NCI-H2196 (cell line): ENCODE measurements at regions not wholly inside any gene's neighbourhood (a gene's known extent, or its start where the extent isn't known, plus 50 kb on each side); places are given as distances from the start of the nearest gene placed in this dataset.
"Not testable (repeated sequence)": the region's sequence is repeated elsewhere in the genome, so short reads cannot be mapped to it uniquely, and the experiment has no call there.

ENCODE experiments used
- DNase-seq: peaks from one replicate; lab custom pipeline; 2025; ENCODE audit not compliant: unreplicated experiment; lab: John Stamatoyannopoulos, UW

DNA sequence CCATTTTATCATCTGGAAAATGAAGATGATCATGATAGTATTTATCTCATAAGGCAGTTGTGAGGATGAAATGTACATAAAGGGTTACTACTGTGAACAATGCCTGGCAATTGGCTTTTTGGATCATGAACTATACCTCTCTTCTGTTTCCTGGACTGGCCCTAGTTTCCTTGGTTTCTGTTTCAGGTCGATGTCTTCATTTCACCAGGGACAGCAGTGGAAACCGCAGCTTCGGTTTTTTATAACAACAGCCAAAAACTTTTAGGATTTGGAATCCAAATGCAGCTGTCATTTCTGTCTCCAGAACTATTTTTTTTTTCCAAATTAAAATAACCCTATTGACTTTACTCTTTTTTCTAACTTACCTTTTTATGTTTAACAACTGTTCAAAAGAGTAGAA is 425.1 kb downstream of the RND3 start:
- no peak for DNase-seq

DNA sequence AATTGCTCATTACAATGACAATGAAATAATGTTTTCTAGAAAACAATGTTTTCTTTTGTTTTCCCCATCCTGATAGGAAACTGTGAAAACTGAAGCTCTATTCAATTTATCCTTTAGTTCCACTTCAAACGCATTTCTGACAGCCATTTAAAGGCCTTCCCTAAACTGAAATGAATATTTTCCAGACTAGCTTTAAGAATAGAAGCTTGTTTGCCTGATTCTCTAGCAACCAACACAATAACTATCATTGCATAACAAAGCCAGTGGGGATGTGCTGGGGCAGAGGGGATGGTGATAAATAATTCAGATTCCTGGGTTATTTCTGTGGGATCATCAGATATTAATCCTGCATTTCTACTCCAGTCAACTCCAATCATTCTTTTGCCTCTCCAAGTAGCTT is 427.1 kb downstream of the RND3 start:
- DNase-seq: no peak

DNA sequence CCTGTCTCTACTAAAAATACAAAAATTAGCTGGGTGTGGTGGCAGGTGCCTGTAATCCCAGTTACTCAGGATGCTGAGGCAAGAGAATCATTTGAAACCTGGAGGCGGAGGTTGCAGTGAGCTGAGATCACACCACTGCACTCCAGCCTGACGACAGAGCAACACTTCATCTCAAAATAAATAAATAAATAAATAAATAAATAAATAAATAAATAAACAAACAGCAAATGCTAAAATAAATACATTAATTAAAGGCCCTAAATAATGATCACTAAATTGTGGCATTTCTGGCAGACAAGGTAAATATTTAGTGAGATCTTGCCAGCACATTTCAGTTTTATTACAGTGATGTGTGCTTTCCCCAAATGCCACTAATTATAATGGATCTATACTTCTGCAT is 427.8 kb downstream of the RND3 start:
- DNase-seq: not testable (repeated sequence)

DNA sequence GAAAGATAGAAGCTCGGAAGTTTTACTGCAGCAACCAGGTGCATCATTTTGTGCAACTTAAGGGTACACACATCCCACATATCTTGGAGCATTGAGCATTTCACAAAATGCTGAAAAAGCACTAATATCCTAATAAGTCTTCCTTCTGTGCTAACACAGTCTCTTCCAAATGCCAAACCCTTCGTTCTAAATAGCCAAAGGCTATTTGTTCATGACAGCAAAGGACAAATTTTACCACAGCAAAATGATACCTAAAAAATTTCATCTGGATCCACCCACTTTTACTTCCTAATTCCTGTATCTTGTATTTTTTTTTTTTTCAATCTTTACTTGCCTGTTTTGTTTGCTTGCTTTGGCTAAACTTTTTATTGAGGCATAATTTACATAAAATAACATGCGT is 435.0 kb downstream of the RND3 start:
- no peak for DNase-seq

DNA sequence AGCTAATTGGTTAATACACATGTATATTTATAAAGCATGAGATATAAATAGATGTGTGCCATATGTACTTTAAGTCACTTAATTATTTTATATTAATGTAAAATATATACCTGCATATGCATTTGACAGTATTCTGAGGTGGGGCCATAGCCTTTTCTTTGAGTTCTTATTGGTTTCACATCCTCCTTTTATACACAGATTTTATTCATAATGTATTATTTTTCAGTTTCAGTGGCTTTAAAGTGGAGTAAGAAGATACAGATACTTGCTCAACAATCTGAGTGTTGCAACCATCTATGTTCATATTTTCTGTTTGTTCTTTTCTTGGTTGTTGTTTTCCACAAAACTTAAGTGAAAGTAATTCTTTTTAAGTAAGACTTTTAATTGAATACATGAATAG is 436.5 kb downstream of the RND3 start:
- no peak for DNase-seq

DNA sequence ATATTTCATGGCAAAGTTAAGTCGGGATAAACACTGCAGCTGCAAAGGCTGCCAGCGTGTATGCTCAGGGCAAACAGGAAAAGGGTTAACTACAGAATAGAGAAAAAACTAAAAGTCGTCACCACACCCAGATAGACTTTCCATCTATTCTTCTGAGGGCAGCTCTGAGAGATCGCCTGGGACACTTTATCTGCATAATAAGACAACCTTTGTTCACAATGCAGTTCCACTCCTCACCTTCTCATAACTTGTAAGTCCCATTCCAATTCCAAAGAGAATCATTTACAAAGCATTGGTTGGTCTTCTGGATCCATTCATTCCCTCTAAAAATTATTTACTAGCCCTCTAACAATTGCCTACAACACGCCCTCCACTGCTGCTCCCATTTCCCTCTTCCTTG is 437.4 kb downstream of the RND3 start:
- DNase-seq: no peak

DNA sequence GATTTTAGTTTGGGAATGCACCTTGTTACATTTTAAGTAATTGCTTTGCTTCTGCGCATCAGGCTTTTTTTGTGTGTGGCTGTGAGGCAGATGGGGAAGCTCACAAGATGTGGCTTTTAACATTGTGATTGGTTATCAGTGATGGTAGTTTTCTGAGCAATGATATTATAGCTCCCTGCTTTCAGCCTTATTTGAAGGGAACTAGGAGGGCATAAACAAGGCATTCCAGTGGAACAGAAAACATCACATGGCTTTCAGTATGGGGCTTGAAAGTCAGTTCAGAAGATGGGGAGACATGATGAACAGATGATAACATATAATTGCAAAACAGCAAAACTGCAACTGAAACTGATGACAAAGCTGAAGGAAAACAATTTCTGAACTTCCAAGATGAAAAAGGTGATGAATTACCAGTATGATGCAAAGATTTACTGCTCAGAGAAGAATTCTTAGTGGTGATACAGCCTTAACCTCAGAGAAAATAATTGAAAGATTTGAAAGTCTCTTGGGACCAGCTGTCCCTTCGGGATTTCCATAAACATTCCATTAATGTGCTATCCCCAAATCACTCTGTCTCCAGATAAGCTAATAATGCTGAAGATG is 439.7 kb downstream of the RND3 start:
- DNase-seq: no peak

DNA sequence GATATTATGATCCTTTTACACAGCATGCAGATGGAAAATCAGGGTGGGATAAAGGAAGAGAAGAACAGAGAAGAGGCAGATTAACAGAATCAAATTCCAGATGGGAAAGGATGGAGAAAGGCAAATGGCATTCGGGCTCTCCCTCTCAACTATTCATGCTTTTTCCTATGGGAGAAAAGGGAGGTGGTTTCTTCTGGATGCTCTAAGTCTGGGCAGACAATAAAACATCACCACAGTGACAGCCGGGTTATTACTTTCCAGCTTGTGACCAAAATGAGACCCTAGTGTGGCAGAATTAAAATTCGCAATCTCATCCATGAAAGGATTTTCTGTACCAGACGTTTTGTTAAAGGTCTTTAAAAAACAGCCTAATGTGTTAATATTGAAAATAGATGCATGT is 440.7 kb downstream of the RND3 start:
- DNase-seq: no peak

DNA sequence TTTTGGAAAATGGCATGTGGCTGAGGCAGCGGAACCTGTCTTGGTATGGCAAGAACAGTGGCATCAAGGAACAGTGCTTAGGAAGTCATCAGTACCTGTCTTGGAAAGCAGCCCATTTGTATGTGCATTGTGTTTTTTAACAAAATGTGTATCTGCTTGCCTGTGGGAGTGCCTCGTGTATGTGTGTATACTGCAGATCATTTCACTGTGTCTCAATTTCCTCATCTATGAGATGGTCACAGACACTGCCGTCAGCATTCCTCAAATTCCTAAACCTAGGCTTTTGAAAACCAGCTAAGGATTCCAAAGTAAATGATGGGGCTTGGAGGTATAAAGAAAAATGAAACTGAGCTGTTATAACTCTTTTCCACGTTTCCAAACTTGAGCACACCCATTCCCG is 441.3 kb downstream of the RND3 start:
- DNase-seq: no peak

DNA sequence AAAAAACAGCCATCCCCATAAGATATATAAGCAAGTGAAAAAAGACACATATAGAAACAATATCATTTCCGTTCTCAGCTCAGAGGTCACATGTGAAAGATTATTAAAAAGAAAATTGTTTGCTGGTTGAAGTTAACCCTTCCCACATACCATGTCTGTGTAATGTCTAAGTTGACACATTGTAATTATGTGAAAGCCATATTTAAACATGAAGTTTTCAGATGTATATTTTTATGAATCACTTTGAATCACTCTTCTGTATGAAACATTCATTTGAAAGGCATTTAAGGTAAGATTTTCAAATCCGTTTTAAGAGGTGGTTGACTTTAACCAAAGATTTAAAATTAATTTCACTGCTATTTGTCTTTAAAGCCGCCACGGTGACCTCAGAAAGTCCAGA is 441.9 kb downstream of the RND3 start:
- DNase-seq: no peak

DNA sequence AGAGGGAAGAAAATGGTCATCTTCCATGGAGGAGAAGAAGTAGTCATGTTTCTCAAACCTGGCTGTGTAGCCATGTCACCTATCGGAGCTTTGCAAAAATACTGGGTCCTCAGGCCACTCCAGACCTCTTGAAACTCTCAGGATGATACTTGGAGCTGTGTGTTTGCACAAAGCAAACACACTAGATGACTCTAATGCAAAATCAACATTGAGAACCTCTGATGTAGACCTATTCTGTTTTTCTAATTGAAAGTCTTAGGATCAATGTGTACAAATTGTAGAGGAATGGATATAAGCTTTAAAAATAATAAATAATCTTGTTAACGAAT is 444.3 kb downstream of the RND3 start:
- DNase-seq: no peak

DNA sequence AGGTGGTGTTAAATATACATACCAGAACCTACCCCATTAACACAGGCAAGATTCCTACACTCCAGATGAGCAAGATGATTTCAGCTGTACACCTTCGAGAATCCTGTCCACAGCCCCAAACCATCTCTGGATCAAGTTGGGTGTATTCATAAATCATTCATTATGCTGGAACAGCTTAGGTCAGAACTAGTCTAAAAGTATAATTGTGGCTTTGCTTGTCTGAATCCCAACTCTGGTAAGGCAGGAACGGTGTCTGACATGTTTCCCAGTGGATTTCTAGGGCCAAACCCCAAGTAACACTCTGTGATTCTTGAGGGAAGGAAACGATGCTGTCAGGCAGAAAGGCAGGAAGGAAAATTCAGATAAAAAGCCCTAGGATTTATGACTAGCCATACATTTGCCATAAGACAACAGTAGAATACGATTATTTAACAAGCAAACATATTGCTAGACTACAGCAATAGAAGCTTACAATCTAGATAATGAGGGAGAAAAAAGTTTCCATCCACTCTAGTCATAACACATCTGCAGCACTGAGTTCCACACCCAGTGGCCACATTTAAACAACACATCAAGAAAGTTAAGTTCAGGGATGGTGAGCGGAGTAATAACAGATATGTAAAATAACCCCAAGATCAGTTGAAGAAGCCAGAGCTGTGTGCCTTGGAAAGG is 444.8 kb downstream of the RND3 start:
- DNase-seq: no peak

DNA sequence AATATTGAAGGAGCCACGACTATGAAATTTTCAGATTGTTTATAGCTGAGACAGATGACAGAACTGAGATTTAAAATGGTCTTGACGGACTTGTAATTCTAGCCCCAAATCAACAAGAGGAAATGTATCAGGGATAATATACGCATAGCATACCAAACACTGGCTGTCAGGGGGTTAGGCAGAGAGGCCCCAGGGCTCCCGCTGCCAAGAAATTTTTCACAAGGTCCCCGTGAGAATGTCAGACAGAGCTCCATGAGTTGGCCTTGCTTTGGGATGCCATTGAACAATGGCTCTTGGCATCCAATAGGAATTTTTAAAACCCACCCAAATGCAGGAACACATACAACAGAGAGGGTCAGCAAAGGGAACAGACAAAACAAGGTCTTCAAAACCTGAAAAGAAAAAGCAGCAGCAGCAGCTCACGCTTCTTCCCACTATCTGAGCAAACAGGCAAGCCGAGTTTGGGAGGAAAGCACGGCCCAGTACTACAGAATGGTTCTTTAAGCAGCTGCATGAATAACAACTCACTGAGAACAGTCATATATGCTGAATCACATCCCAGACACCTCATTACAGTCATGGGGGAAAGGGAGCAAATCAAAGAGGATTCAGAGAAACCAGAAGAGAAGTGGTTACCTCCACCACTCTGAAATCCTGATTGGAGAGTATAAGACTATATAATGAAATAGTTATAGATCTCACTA is 445.6 kb downstream of the RND3 start:
- DNase-seq: no peak

DNA sequence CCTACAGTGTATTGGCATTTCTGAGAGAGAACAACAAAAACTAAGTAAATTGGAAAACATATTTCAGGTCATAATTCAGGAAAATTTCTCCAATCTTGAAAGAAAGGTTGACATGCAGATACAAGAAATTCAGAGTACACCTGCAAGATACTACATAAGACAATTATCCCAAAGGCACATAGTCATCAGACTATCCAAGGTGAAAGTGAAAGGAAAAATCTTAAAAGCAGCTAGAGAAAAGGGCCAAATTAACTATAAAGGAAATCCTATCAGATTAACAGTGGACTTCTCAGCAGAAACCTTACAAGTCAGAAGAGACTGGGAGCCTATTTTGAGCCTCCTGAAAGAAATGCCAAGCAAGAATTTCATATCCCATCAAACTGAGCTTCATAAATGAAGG is 449.0 kb upstream of the MMADHC start:
- no peak for DNase-seq

DNA sequence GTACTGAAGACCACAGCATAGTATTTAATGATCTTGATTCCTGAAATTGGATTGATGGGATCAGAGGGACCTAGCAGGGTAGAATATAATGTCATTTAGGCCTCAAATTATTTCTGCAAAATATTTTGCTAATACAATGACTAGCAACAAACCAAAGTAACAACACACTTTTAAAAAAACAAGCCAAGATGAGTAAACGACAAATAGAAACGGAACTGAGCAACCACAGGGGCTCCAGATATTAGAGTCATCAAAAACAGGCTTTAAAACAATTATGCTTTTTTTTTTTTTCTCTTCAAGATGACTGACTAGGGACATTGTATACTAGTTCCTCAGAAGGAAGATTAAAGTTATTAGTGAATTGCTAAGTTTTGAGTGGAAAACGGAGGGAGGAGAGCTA is 447.1 kb upstream of the MMADHC start:
- no peak for DNase-seq

DNA sequence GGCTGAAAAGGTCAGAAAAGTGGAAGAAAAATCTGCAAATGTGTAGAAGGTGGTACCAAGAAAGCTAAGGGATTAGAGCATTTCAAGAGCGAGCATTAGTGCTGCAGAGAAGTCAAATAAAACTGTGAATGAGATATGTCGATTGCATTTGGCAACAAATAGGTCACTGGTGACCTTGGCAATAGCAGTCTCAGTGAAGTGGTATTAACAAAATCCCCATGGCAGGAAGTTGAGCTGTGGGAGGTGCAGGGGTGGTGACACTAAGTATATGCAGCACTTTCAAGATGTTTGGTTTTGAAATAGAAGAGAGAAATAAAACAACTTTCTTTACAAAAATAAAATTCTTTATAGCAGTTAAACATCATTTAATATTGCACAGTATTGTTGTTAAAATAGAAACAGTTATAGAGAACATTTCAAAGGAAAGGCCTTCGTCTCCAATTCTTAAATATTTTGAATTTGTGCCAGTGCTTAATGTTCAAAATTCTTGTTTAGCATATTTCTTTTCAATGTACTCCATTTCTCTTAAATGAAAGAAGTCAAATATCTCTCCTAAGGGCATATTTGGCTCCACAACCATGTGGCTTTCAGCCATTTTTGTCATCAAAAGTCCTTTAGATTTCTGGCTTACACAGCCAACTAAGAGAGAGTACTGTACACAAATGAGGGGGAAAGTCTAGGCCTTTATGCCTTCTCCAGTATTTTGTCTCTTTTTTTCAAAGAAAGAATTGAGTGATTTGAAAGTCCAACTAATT is 443.0 kb upstream of the MMADHC start:
- DNase-seq: no peak

DNA sequence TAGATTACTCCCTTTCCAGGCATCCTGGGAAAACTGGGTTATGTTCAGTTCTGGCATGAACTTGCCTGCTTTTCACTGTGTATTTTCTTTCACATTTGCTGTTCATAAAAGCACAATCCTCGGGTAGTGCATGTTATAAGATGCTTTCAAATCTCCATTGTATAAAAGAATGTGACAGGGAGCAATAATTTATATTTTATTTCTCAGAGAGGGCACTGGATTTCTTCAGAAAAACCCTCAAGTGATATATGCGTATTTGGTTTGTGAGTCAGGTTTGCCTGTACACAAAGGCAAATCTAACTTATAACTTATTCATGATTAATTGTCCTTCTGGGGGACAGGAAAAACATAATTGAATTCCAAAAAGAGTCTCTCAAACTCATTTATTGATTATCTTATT is 440.7 kb upstream of the MMADHC start:
- DNase-seq: no peak

DNA sequence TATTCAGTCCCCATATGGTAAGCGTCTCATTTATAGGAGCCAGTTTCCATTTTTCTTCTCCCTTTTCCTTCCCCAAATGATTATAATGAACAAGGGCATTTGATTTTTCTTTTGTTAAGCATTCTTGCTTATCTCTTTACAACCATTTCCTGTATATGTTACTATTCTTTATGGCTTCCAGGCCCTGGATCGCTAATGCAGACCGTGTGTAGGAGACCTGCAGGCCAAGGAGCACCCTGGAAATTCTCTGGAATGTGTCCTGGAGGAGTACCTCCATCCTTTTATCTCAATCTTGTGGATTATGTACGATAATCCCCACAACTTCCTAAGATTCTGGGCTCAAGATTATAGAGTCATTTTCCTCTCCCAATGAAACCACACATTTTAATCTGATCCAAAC is 439.6 kb upstream of the MMADHC start:
- no peak for DNase-seq

DNA sequence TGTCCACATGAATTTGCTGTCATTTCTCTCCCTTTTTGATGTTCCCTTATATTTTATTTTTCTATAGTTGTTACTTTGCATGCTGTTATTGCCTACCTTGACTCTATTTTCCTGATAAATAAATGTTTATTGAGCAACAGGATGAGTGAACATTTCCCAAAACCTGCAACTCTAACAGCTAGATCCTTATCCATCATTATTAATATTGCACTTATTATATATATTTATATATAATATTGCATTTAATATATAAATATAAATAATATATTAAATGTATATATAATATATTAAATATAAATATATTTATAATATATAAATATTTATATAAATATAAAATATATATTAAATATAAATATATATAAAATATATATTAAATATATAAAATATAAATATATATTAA is 436.1 kb upstream of the MMADHC start:
- DNase-seq: no peak

DNA sequence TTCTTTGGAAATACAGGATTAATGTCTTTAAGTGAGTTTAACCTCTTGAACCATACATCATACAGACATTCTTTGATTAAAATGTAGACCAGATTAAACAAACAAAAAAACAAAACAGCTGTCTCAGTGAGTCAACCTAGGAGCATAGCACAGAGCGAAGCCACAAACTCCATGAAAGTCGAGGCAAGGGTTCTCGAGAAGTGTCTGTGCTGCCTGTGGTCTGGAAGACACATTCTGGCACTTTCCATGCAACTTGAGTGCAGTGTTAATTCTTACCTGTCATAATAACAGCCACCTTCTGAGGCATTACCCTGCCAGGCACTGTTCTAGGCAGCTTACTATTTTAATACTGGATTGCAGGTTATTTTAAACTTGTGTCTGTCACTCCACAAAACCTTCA is 435.5 kb upstream of the MMADHC start:
- no peak for DNase-seq

DNA sequence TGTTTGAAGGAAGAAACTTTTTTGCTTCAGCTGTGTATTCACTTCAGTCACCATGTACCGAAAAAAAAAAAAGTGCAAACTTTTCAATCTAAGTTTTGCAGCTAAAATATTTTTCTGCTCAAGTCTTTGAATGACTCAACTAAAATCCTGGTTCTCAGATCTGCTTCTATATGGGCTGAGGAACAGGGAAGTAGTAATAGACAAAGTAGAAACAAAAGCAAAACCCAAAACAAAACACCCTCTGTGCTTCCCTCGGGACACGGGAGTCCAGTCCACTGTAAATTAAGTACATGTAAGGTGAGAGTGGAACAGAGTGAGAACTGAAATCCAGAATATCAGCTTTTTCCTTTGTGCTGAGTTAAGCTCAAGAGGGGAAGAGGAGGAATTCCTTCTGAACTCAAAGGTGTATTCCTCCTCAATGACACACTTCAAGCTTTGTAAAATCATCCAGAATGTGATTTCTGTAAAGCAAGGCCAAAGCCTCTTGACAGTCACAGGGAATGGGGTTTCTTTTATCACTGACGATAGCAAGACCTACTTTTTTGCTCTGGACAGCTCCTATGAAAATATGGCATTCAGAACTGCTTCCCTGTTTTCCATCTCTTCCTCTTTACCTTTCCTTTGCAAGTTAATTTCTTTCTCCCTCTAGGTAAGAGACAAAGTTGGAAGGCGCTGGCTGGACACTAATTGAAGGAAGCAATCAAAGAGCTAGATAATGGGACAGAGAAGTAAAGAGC is 433.5 kb upstream of the MMADHC start:
- DNase-seq: no peak
